Gastrocnemius medialis (tissue), 4 donors: ENCODE measurements at regions not wholly inside any gene's neighbourhood (a gene's known extent, or its start where the extent isn't known, plus 50 kb on each side); places are given as distances from the start of the nearest gene placed in this dataset.
"Not testable (repeated sequence)": the region's sequence is repeated elsewhere in the genome, so short reads cannot be mapped to it uniquely, and the experiment has no call there.

Experiments used
- ATAC-seq, 2 donors: fragments of 150-250 bp; one replicate each; pipeline ENCODE4 v1.9.1; 2016
- DNase-seq, 2 donors: peaks; one replicate each; pipeline ENCODE4 v3.0.0-alpha.2; 2019
- H3K27ac ChIP-seq, 4 donors: fragments of 200-600 bp; sonication (generic); 1 replicate in 1 of 4; 2 replicates in 3 of 4; pipeline ENCODE4 v1.5.1; 2016 to 2018; ENCODE audit warnings: mild to moderate bottlenecking in 2 of 4, moderate library complexity in 1 of 4
- H3K27me3 ChIP-seq, 3 donors: fragments of 200-600 bp; sonication (generic) in 2 of 3; 1 replicate in 1 of 3; 2 replicates in 2 of 3; pipeline versions ENCODE4 v1.5.1 to v1.6.0; 2016 to 2019; ENCODE audit warnings: mild to moderate bottlenecking in 1 of 3, moderate library complexity in 1 of 3
- H3K36me3 ChIP-seq, 2 donors: fragments of 200-600 bp; sonication (generic) in 1 of 2; one replicate each; pipeline ENCODE4 v1.5.1; 2017 to 2018
- H3K4me1 ChIP-seq, 2 donors: fragments of 200-600 bp; sonication (generic) in 1 of 2; one replicate each; pipeline ENCODE4 v1.5.1; 2016 to 2017; ENCODE audit warnings: mild to moderate bottlenecking in 2 of 2
- H3K4me3 ChIP-seq, 4 donors: fragments of 200-600 bp; sonication (generic) in 3 of 4; 1 replicate in 1 of 4; 2 replicates in 3 of 4; pipeline ENCODE4 v1.5.1; 2016 to 2019; ENCODE audit warnings: mild to moderate bottlenecking in 2 of 4
- H3K9me3 ChIP-seq, 3 donors: fragments of 200-600 bp; sonication (generic) in 2 of 3; 1 replicate in 1 of 3; 2 replicates in 2 of 3; pipeline ENCODE4 v1.5.1; 2016 to 2019
- CTCF ChIP-seq, 5 experiments: fragments of 450-650 bp in 3 of 5; fragments of 200-600 bp in 2 of 5; sonication (generic) in 2 of 5; IDR thresholded peaks in 4 of 5; conservative IDR thresholded peaks in 1 of 5; 1 replicate in 4 of 5; 2 replicates in 1 of 5; pipeline ENCODE4 v1.5.1; 2016 to 2019; ENCODE audit warnings: antibody characterized with exemption in 5 of 5, mild to moderate bottlenecking in 3 of 5, moderate library complexity in 3 of 5
- POLR2A ChIP-seq, 2 donors: fragments of 450-650 bp; IDR thresholded peaks; one replicate each; pipeline ENCODE4 v1.6.1; 2017; ENCODE audit warnings: antibody characterized with exemption in 2 of 2, mild to moderate bottlenecking in 2 of 2, moderate library complexity in 2 of 2
- in situ Hi-C, 4 donors: fragments of 200-750 bp; cut with MboI; loops; one replicate each; pipeline versions ENCODE4 v1.15.0 to v1.8.0; 2017; ENCODE audit warnings: low sequenced_read_pairs in 4 of 4
- intact Hi-C: fragments of 100-400 bp; cut with DNase I; formaldehyde crosslinking; loops from one replicate; pipeline ENCODE4 v1.15.1; 2023; ENCODE audit warnings: low total_unique reads

DNA sequence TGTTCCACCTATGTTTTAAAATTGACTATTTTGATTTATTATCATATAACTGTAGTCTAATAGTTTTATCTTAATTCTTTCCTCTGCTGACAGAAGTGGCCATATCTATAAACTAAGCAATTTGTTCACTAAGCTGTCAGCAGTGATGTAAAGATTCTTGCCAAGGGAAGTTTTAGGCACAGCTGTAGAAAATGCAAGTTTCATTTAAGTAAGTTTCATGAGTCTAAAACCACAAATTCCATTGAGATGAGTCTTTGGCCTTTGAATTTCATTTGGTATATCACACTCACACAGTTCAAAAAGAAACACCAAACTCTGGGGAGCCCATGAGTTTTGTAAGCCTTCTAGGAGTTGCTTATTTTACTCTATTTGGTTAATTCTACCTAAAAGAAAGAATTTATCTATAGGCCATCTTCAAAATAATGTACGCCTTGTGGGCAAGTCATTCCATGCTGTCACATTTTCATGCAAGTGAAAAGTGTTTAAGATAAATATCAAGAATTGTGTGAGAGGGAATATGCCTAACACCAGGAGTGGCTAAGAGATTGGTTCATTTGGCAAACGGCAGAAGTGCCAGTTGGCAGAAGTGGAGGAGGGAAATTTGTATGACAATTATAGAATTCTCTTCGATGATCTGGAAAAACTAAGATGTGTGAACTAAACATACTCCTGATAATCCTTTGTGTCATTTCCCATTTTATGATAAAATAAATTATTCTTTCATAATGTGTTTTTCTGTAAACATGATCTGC, 292.9 kb downstream of the ZIC4 start:
- Histone ChIP-seq H3K27me3 (no peaks in the 10 kb centered on the region), H3K4me3 (no peak overlapping the region), H3K9me3 (no peaks in the 10 kb centered on the region), H3K4me1 (no peaks in the 10 kb centered on the region), H3K36me3 (no peaks in the 10 kb centered on the region), H3K27ac (no peak overlapping the region)
- no peak for TF ChIP-seq CTCF (IDR thresholded peaks at IDR 0.05 in 4 of 5, conservative IDR thresholded peaks at IDR 0.05 in 1 of 5)
- TF ChIP-seq POLR2A (IDR thresholded peaks at IDR 0.05): no peak
- in situ Hi-C loops: no loop called here
- ATAC-seq (no peak), DNase-seq (no peak)
- intact Hi-C loops: no loop called here

DNA sequence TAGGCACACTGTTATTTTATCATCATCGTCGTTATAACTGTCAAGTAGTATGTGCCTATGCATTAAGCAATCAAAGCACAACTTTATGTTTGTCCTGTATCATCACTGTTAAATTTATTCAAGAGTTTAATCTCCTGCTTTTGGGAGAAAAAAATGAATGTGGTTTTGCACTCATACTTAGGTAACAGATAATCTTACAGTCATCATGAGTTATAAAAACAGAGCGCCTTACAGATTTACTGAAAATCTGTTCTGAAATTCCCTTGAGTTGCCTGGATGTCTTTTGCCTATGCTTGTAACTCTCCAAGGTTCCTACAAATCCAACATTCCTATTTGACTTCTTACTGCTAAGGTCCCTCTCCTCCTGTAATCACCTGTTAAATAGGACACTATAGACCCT, 307.3 kb downstream of the ZIC4 start:
- Histone ChIP-seq H3K27ac (no peak overlapping the region), H3K4me3 (no peak overlapping the region), H3K4me1 (no peaks in the 10 kb centered on the region), H3K36me3 (no peaks in the 10 kb centered on the region), H3K27me3 (no peaks in the 10 kb centered on the region), H3K9me3 (no peaks in the 10 kb centered on the region)
- intact Hi-C loops: no loop called here
- TF ChIP-seq CTCF (IDR thresholded peaks at IDR 0.05 in 4 of 5, conservative IDR thresholded peaks at IDR 0.05 in 1 of 5) (no peak), POLR2A (IDR thresholded peaks at IDR 0.05) (no peak)
- in situ Hi-C loops: no loop called here
- DNase-seq: no peak
- no peak for ATAC-seq

DNA sequence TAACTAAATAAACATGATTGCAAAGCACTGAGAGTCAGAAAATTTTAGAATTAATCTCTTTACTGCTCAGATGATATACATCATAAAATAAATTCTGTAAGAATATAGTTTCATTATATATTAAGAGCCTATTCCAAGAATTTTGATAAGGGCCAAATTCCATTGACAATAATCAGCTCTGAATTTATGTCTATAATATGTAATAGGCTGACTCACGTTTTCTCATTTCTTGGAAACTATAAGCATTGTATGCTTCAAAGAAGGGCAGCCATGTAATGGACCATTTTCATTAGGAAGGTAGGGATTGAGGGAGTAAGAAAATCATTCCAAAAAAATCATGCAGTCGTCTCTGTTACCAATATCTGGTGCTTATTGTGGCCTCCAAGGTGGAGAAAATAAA, 315.9 kb downstream of the ZIC4 start:
- no peak overlapping the region for H3K4me3 ChIP-seq
- no peak overlapping the region for H3K27ac ChIP-seq
- no peaks in the 10 kb centered on the region for H3K4me1 ChIP-seq
- ATAC-seq: no peak
- intact Hi-C loops (no loop called here), in situ Hi-C loops (no loop called here)
- H3K27me3 ChIP-seq: no peaks in the 10 kb centered on the region
- H3K9me3 ChIP-seq: no peaks in the 10 kb centered on the region
- no peak for DNase-seq
- TF ChIP-seq POLR2A (IDR thresholded peaks at IDR 0.05) (no peak), CTCF (IDR thresholded peaks at IDR 0.05 in 4 of 5, conservative IDR thresholded peaks at IDR 0.05 in 1 of 5) (no peak)
- H3K36me3 ChIP-seq: no peaks in the 10 kb centered on the region

DNA sequence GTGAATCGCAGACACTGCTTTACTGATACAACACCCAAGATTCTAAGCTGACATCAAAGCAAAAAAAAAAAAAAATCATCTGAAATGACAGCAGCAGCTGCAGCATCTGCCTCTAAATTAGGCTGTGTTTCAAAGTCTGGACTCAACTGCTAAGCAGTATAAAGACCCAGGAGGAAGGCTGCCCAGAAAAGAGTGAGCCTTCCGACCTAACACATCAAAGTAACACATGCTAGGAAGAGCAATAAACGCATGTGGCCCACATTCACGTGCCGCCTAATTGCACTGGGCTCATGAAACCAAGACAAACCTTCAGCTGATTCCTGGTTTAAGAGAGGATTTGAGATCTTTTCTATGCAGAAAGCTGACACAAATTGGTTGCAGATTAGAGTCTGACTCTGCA, 317.1 kb downstream of the ZIC4 start:
- no peak overlapping the region for H3K27ac ChIP-seq
- ATAC-seq: no peak
- no peaks in the 10 kb centered on the region for H3K36me3 ChIP-seq

GRCh38 chr3:147059500-147059899, 346.8 kb downstream of the ZIC4 start:
- H3K4me3 ChIP-seq, H3K27me3 ChIP-seq, intact Hi-C loops, H3K27ac ChIP-seq, H3K4me1 ChIP-seq, ATAC-seq, DNase-seq, H3K36me3 ChIP-seq, H3K9me3 ChIP-seq, in situ Hi-C loops: not testable (repeated sequence)

More for the DNA sequence above, 317.1 kb downstream of the ZIC4 start:
- no peaks in the 10 kb centered on the region for H3K4me1 ChIP-seq
- TF ChIP-seq CTCF (IDR thresholded peaks at IDR 0.05 in 4 of 5, conservative IDR thresholded peaks at IDR 0.05 in 1 of 5): no peak
- TF ChIP-seq POLR2A (IDR thresholded peaks at IDR 0.05): no peak
- no peaks in the 10 kb centered on the region for H3K27me3 ChIP-seq
- intact Hi-C loops: no loop called here
- DNase-seq: no peak
- H3K9me3 ChIP-seq: no peaks in the 10 kb centered on the region
- in situ Hi-C loops: no loop called here
- H3K4me3 ChIP-seq: no peak overlapping the region
